Right lung (tissue), 2 donors: ENCODE measurements at regions not wholly inside any gene's neighbourhood (a gene's known extent, or its start where the extent isn't known, plus 50 kb on each side); places are given as distances from the start of the nearest gene placed in this dataset.

ENCODE experiments used
- DNase-seq, 2 donors: peaks; one replicate each; pipeline ENCODE4 v3.0.0-alpha.2; 2013

DNA sequence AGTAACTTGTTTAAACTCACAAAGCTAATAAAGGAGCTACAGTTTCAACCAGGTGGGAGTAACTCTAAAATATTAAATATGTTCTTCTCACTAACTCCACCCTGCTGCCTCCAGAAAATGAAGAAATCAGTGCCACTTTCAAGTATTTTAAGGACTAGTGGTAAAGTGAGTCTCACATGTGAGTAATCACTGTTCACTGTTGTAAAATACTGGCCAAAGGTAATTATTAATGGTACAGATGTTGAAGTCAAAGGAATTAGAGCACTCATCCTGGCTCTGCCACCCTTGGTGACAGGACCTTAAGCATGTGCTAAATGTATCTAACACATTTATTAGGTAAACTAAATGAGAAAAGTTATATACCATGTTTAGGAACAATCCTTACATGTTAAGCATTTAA lies 430.7 kb downstream of the BRINP1 start:
- DNase-seq: no peak

GRCh38 chr9:118940473-118940872 lies 428.8 kb downstream of the BRINP1 start:
- DNase-seq: no peak

DNA sequence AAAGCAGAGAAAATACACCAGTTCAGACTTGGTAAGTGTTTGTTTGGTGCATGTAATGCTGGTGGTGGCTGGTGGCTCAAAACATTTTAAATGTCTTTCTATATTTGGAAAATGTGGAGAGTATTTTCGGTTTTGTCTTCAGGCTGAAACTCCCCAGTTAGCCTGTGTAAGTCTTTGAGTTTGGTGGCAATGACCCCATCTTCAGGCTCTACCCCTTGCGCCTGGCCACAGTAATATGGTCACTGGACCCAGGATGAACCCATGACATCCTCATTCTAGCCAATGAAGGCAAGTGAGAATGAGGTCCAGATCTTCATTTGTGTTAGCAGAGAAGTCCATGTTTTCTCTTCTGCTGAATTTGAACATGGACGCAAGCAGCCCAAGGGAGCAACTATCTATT lies 422.6 kb downstream of the BRINP1 start:
- no peak for DNase-seq

DNA sequence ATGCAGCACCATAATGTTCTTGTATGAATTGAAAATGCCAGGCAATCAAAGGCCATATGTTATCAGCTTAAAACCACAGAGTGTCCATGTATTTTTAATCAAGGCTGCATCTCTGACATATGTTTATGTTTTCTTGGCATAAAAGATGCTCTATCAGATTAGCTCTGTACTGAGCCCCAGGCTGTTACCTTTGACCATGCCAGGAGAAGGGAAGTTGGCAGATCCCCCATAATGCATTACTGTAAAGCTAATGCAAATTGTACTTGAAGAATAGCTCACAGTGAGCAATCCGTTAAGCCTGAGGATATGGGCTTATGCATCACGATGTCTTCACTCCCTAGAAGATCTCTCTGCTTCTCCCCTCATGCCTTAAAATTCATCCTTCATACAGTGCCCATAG lies 414.4 kb downstream of the BRINP1 start:
- DNase-seq: no peak

DNA sequence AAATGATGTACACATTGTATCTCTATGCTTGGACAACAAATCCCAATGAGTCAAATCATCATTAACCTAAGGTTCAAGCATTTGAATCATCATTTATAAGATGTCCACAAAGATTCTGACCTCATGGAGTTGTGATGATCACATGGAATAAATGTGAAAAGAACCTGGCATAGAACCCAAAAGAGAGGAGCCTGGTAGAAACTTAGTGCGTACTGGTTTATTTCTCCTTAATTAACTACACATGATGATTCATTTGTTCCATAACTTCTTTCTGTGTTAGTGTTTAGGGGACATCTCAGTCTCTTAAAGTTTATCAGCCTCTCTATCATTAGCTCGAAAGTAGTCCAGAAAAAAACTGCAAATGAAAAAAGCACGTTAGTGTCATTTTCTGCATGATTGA lies 411.6 kb downstream of the BRINP1 start:
- no peak for DNase-seq

DNA sequence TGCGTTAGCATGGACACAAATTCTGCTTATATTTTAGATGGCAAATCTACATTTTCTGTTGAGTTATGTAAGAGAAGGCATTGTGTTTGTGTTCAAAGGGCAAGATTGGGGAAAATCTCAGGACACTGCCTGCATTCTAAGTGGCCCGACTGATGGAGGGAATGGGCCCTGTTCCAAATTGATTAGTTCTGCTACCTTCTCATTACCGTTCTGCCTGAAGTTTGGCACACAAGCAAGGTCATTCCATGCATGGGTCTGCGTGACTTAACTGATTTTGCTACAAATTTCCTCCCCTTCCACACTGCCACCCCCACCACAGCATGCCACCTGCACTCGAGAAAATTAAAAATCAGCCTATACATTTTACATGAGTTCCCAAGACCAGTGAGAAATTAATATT lies 409.9 kb downstream of the BRINP1 start:
- no peak for DNase-seq

DNA sequence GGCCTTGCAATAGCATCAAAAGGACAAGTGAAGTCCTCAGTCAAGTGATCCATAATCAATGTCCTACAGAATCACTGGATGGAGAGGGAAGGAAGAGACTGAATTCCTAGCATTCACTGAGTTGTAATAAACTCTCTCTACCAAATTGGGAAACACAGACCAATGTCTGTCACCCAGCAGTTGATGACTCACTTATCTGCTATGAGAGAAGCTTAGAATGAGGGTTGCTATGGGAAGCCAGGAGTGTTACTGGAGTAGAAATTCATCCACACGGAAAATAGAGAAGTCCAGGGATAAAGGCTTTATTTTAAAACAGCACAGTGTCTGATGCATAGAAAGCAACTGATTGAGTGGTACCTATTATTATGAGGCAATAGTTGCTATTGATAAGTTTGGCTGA lies 407.4 kb downstream of the BRINP1 start:
- no peak for DNase-seq

GRCh38 chr9:118962426-118962825 lies 406.8 kb downstream of the BRINP1 start:
- DNase-seq: no peak

GRCh38 chr9:118963674-118964073 lies 405.6 kb downstream of the BRINP1 start:
- no peak for DNase-seq

- no peak for DNase-seq
Observed at GRCh38 chr9:118967901-118968300, 401.3 kb downstream of the BRINP1 start.

- no peak for DNase-seq
Observed at GRCh38 chr9:118975736-118976135, 393.5 kb downstream of the BRINP1 start.

DNA sequence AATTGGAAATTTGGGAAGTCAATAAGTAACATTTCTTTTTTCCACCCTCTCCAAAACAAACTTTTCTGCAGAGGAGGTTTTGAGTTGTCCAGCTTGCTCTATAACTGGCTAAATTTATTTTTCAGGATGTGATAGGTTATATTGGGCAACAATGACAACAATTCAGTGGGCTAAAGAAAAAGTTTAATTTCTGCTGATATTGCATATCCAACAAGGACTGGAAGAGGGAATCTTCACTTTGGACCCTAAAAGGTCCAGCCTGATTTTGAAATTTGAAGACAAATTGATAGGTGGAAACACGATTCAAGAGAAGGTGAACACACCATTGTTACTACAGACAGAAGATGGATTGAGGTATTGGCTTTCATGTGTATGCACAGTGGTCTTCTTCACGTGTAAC lies 393.1 kb downstream of the BRINP1 start:
- no peak for DNase-seq

- no peak for DNase-seq
Observed at GRCh38 chr9:118984607-118985006, 384.6 kb downstream of the BRINP1 start.

- no peak for DNase-seq
Observed at GRCh38 chr9:118985851-118986250, 383.4 kb downstream of the BRINP1 start.

- no peak for DNase-seq
Observed at GRCh38 chr9:118987167-118987566, 382.1 kb downstream of the BRINP1 start.

DNA sequence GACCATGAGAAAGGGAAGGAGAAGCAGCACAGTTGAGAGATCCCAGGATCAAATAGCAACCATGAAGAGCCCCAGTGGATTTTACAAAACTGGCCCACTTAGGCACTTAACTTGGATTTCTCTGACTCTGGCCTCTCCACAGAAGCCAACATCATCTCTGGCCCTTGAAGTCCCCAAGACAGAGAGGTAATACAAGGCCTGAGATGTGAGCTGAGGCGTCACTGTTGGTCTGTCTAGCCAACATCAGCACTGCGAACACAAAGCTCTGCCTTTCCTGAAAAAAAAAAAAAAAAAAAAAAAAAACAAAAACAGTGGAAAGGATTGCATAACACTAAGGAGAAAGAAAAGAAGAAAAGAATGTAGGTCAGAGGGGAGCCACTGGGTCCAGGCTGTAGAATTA lies 378.3 kb downstream of the BRINP1 start:
- DNase-seq: no peak

- DNase-seq: no peak
Observed at GRCh38 chr9:118991366-118992285, 377.6 kb downstream of the BRINP1 start.

GRCh38 chr9:118992813-118993794 lies 376.1 kb downstream of the BRINP1 start:
- no peak for DNase-seq

DNA sequence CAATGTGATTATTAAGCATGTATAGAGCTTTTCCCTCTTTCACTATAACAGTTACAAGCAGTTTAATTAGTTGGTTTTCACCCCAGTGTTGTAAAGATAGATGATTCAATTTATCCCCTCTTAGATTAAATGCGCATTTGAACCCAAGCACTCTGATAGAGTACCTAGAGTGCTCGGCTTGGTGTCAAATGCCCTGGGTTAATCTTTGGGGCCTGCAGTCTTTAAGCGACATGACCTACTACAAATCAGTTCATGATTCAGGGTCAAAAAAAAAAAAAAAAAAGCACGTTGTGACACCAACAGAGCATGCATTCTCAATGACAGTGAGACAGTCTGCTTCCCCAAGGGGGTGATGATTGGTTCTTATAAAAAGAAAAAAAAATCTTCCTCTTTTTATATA lies 375.3 kb downstream of the BRINP1 start:
- no peak for DNase-seq

GRCh38 chr9:119002491-119002890 lies 366.7 kb downstream of the BRINP1 start:
- DNase-seq: no peak

DNA sequence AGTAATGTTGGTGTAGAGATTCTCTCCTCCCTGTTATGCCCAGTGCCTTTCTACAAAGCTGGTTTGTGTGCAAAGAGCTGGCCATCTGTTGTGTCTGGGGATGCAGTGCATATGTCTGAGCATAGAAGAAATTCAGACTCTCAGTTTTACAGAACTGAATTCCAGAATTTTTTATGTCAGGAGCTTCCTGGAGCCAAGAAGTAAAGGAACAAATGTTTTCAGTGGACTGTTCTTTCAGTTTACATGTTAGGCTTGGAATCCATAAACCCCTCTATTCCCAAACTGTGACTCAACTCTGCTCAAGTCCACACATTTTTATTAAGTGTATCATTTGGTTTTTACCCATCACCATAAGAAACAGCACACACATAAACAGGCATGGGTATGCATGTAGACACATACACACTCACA lies 366.0 kb downstream of the BRINP1 start:
- no peak for DNase-seq

- no peak for DNase-seq
Observed at GRCh38 chr9:119003882-119004617, 365.2 kb downstream of the BRINP1 start.
